ENCODE measurements at regions not wholly inside any gene's neighbourhood (a gene's known extent, or its start where the extent isn't known, plus 50 kb on each side); places are given as distances from the start of the nearest gene placed in this dataset.

- TF ChIP-seq, protein P1, sequence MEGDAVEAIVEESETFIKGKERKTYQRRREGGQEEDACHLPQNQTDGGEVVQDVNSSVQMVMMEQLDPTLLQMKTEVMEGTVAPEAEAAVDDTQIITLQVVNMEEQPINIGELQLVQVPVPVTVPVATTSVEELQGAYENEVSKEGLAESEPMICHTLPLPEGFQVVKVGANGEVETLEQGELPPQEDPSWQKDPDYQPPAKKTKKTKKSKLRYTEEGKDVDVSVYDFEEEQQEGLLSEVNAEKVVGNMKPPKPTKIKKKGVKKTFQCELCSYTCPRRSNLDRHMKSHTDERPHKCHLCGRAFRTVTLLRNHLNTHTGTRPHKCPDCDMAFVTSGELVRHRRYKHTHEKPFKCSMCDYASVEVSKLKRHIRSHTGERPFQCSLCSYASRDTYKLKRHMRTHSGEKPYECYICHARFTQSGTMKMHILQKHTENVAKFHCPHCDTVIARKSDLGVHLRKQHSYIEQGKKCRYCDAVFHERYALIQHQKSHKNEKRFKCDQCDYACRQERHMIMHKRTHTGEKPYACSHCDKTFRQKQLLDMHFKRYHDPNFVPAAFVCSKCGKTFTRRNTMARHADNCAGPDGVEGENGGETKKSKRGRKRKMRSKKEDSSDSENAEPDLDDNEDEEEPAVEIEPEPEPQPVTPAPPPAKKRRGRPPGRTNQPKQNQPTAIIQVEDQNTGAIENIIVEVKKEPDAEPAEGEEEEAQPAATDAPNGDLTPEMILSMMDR (IDR thresholded peaks at IDR 0.05) = no peak
- no peak for TF ChIP-seq EP300 (IDR thresholded peaks at IDR 0.05)
These were observed 375.8 kb upstream of the TSHZ3 start for GRCh38 chr19:31725051-31725450.

Measured in gastroesophageal sphincter (tissue), 3 donors.